ENCODE measurements at regions not wholly inside any gene's neighbourhood (a gene's known extent, or its start where the extent isn't known, plus 50 kb on each side); places are given as distances from the start of the nearest gene placed in this dataset.

DNA sequence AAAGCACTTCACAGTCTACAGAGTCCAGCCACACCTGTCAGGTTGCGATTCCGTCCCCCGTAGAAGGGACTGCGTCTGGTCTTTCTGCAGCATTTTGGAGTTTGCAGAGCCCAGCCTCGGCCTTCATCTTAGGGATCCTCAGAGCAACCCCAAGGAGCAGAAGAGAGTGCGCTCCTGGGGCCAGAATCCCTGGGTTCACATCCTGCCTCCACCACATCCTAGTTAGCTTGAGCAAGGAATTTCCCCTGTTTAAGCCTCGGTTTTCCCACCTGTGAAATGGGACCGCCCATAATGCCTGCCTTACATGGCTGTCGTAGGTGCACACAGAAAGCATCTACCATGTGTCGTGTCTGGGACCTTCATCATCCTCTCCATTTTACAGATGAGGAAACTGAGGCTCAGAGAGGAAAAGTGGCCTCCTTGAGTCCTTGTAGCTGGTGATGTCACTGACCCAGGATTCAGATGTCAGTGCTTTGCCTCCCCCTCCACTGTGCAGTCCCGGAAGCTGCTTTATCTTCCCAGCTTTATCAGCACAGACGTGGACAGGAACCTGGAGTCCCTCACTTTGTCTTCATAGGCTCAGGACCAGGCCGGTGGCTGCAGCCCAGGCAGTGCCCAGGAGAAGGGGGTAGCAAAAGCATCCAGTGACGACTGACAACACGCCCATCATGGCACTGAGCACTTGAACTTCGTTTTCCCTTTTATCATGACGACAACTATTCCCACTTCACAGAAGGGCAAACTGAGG is 438.5 kb downstream of the MATN1 start (continued):
- TF ChIP-seq, protein P1, sequence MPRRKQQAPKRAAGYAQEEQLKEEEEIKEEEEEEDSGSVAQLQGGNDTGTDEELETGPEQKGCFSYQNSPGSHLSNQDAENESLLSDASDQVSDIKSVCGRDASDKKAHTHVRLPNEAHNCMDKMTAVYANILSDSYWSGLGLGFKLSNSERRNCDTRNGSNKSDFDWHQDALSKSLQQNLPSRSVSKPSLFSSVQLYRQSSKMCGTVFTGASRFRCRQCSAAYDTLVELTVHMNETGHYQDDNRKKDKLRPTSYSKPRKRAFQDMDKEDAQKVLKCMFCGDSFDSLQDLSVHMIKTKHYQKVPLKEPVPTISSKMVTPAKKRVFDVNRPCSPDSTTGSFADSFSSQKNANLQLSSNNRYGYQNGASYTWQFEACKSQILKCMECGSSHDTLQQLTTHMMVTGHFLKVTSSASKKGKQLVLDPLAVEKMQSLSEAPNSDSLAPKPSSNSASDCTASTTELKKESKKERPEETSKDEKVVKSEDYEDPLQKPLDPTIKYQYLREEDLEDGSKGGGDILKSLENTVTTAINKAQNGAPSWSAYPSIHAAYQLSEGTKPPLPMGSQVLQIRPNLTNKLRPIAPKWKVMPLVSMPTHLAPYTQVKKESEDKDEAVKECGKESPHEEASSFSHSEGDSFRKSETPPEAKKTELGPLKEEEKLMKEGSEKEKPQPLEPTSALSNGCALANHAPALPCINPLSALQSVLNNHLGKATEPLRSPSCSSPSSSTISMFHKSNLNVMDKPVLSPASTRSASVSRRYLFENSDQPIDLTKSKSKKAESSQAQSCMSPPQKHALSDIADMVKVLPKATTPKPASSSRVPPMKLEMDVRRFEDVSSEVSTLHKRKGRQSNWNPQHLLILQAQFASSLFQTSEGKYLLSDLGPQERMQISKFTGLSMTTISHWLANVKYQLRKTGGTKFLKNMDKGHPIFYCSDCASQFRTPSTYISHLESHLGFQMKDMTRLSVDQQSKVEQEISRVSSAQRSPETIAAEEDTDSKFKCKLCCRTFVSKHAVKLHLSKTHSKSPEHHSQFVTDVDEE (CRISPR knock-in tag; IDR thresholded peaks at IDR 0.05), result no peak

DNA sequence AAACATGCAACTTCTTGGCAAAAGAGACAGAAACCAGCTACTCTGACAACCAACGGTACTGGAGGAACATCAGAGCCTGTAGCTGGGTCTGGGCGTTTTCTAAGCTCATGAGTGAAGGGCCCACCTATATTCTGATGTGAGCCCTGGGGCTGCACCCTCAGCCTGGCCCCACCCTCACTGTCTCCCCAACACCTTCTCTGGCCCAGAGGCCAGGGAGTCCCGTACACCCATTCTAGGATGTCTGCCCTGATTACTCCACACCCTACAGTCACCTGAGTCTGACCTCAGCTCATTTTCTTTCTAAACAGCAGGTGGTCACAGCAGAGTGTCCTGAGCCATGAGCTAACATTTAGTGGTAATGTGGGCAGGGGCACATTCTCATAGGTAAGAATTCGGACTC is 439.2 kb downstream of the MATN1 start:
- no peak for ATAC-seq
- TF ChIP-seq ZFP3 (CRISPR knock-in tag; IDR thresholded peaks at IDR 0.05), result no peak
- no peak for TF ChIP-seq ARNTL (CRISPR knock-in tag; IDR thresholded peaks at IDR 0.05; ENCODE audit: borderline replicate concordance, low read depth)
- TF ChIP-seq ZNF70 (CRISPR knock-in tag; IDR thresholded peaks at IDR 0.05), result no peak
- TF ChIP-seq CSDC2 (CRISPR knock-in tag; IDR thresholded peaks at IDR 0.05), result no peak
- no peak for TF ChIP-seq POU6F1 (CRISPR knock-in tag; IDR thresholded peaks at IDR 0.05; ENCODE audit: borderline replicate concordance, low read depth)
- TF ChIP-seq BACH2 (CRISPR knock-in tag; IDR thresholded peaks at IDR 0.05; ENCODE audit: borderline replicate concordance), result no peak
- no peak for TF ChIP-seq ISL1 (CRISPR knock-in tag; IDR thresholded peaks at IDR 0.05)
- TF ChIP-seq, protein P1 (CRISPR knock-in tag; IDR thresholded peaks at IDR 0.05), result no peak
- TF ChIP-seq ZFP30 (CRISPR knock-in tag; IDR thresholded peaks at IDR 0.05), result no peak

DNA sequence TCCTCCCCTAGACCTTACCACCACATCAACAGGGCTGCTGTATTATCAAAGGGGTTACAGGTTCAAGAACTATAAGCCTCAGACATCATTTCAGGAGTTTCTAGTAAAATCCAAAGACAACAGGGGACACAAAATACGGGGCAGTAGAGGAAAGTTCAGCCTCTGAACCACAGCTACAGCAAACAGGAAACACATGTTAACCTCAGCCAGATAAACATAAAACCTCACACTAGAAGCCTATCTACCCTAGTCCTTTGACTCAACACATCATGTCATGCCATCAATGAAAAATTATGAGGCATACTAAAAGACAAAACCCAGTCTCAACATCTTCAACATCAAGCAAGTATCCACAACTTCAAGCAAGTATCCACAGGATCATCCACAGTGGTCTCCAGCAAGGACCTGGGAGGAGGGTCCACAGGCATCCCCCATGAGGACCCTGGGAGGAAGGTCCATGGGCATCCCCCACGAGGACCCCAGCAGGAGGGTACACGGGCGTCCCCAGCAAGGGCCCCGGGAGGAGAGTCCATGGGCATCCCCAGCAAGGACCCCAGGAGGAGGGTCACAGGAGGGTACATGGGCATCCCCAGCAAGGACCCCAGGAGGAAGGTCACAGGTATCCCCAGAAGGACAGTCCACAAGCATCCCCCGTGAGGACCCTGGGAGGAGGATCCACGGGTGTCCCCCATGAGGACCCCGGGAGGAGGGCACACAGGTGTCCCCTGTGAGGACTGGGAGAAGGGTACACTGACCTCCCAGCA is 440.0 kb downstream of the MATN1 start:
- no peak for ATAC-seq
- TF ChIP-seq ZNF70 (CRISPR knock-in tag; IDR thresholded peaks at IDR 0.05) (no peak), OSR1 (CRISPR knock-in tag; IDR thresholded peaks at IDR 0.05) (no peak), ZNF565 (CRISPR knock-in tag; conservative IDR thresholded peaks at IDR 0.05; ENCODE audit: low read depth) (no peak), PATZ1 (CRISPR knock-in tag; IDR thresholded peaks at IDR 0.05; ENCODE audit: borderline replicate concordance) (no peak), BACH2 (CRISPR knock-in tag; IDR thresholded peaks at IDR 0.05; ENCODE audit: borderline replicate concordance) (no peak), GLIS3 (CRISPR knock-in tag; IDR thresholded peaks at IDR 0.05) (no peak), ZFP3 (CRISPR knock-in tag; IDR thresholded peaks at IDR 0.05) (no peak), ZC3H10 (CRISPR knock-in tag; IDR thresholded peaks at IDR 0.05) (no peak), SNAI2 (CRISPR knock-in tag; IDR thresholded peaks at IDR 0.05) (no peak), CSRNP3 (CRISPR knock-in tag; IDR thresholded peaks at IDR 0.05) (no peak)
- TF ChIP-seq, protein P2, sequence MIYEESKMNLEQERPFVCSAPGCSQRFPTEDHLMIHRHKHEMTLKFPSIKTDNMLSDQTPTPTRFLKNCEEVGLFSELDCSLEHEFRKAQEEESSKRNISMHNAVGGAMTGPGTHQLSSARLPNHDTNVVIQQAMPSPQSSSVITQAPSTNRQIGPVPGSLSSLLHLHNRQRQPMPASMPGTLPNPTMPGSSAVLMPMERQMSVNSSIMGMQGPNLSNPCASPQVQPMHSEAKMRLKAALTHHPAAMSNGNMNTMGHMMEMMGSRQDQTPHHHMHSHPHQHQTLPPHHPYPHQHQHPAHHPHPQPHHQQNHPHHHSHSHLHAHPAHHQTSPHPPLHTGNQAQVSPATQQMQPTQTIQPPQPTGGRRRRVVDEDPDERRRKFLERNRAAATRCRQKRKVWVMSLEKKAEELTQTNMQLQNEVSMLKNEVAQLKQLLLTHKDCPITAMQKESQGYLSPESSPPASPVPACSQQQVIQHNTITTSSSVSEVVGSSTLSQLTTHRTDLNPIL (CRISPR knock-in tag; IDR thresholded peaks at IDR 0.05; ENCODE audit: low read depth), result no peak
